Muscle layer of duodenum (tissue), 2 donors: ENCODE measurements at regions not wholly inside any gene's neighbourhood (a gene's known extent, or its start where the extent isn't known, plus 50 kb on each side); places are given as distances from the start of the nearest gene placed in this dataset.

Source experiments
- H3K27ac ChIP-seq: one replicate; pipeline ENCODE4 v1.7.0; 2013; ENCODE audit warnings: mild to moderate bottlenecking, low read length
- H3K27me3 ChIP-seq: one replicate; pipeline ENCODE4 v1.7.0; 2013; ENCODE audit warnings: low read depth, mild to moderate bottlenecking, control low read depth, low read length
- H3K36me3 ChIP-seq, 2 donors: one replicate each; pipeline ENCODE4 v1.7.0; 2013; ENCODE audit warnings: low read length in 2 of 2, control low read depth in 1 of 2, mild to moderate bottlenecking in 1 of 2; ENCODE audit not compliant: insufficient read depth in 2 of 2, control insufficient read depth in 1 of 2
- H3K4me1 ChIP-seq, 2 donors: one replicate each; pipeline ENCODE4 v1.7.0; 2013; ENCODE audit warnings: low read length in 2 of 2, mild to moderate bottlenecking in 2 of 2, control low read depth in 1 of 2, moderate library complexity in 1 of 2; ENCODE audit not compliant: insufficient read depth in 2 of 2, control insufficient read depth in 1 of 2
- H3K4me3 ChIP-seq, 2 donors: one replicate each; pipeline ENCODE4 v1.7.0; 2013; ENCODE audit warnings: low read length in 2 of 2, low read depth in 1 of 2, mild to moderate bottlenecking in 1 of 2
- H3K9me3 ChIP-seq, 2 donors: one replicate each; pipeline ENCODE4 v1.7.0; 2013; ENCODE audit warnings: low read length in 2 of 2, control low read depth in 1 of 2, mild to moderate bottlenecking in 1 of 2; ENCODE audit not compliant: control insufficient read depth in 1 of 2
- donor health status: healthy.

DNA sequence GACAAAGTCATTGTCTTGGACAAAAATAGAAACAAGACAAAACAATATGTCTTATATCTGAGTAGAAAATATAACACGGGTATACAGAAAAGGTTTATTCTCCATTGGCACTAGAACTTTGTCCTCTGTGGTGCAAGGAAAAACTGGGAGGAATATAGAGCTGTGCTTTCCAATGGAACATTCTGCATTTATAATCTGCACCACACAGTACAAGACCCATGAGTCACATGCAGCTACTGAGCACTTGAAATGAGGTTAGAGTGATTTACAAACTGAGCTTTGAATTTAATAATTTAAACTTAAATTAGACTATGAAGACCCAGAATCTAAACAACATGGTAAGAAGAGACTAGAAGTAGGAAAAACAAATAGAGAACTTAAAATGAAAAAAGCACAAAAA lies 86.1 kb downstream of the RAP2A start:
- H3K27ac ChIP-seq, result no peak overlapping the region
- no peaks in the 10 kb centered on the region for H3K4me1 ChIP-seq
- no peaks in the 10 kb centered on the region for H3K36me3 ChIP-seq
- no peaks in the 10 kb centered on the region for H3K27me3 ChIP-seq
- H3K9me3 ChIP-seq, result no peaks in the 10 kb centered on the region
- no peak overlapping the region for H3K4me3 ChIP-seq

DNA sequence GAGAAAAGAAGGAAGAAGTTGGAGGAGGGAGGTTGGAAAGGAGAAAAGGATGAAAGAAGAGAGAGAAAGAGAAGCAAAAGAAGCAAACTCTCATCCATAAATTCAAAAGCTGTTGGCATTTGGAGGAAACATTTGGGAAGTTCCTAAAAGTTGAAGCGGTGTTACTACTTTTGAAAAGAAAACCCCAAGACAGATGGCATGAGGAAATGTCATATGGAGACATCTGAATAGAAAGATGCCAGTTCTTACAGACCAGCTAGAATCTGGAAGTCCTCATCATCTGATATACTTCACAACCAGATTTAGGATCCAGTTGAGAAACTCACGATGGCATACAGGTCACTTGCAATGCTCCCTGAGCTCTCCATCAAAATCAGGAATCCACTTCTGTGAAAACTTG lies 86.9 kb downstream of the RAP2A start:
- Histone ChIP-seq H3K27me3 (no peaks in the 10 kb centered on the region), H3K27ac (no peak overlapping the region), H3K9me3 (no peaks in the 10 kb centered on the region), H3K4me3 (no peak overlapping the region), H3K4me1 (no peaks in the 10 kb centered on the region), H3K36me3 (no peaks in the 10 kb centered on the region)

DNA sequence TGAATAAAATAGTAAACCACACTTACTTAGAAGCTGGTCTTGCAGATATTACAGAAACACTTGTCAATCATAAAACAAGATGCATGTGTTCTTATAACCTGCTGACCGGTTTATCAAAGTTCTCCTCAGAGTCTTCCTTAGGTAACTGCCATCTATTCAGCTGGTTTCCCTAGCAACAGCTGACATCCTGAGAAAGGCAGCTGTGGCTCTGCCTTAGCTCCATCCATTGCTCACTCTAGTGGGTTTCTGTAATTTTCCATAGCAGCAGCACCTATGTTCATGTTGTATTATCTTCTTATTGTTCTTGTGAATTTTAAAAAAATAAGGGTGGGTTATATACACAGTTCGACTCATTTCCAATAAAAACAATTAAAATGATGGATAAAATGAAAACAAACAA lies 87.8 kb downstream of the RAP2A start:
- Histone ChIP-seq H3K27me3 (no peaks in the 10 kb centered on the region), H3K27ac (no peak overlapping the region), H3K4me1 (no peaks in the 10 kb centered on the region), H3K36me3 (no peaks in the 10 kb centered on the region), H3K4me3 (no peak overlapping the region), H3K9me3 (no peaks in the 10 kb centered on the region)

DNA sequence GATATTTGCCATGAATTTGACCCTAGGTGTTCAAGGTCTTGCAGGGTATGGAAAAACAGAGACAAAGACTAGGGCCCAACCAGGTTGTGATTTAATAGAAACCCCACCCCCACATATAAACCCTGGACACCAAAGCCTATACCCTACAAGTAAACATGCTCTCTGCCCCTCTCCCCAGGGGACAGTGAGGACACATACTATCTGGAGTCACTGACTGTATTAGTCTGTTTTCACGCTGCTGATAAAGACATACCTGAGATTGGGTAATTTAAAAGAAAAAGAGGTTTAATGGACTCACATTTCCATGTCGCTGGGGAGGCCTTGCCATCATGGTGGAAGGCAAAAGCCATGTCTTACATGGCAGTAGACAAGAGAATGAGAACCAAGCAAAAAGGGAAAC lies 88.3 kb downstream of the RAP2A start:
- no peaks in the 10 kb centered on the region for H3K36me3 ChIP-seq
- no peaks in the 10 kb centered on the region for H3K9me3 ChIP-seq
- H3K4me1 ChIP-seq, result no peaks in the 10 kb centered on the region
- H3K27me3 ChIP-seq, result no peaks in the 10 kb centered on the region
- H3K27ac ChIP-seq, result no peak overlapping the region
- H3K4me3 ChIP-seq, result no peak overlapping the region

DNA sequence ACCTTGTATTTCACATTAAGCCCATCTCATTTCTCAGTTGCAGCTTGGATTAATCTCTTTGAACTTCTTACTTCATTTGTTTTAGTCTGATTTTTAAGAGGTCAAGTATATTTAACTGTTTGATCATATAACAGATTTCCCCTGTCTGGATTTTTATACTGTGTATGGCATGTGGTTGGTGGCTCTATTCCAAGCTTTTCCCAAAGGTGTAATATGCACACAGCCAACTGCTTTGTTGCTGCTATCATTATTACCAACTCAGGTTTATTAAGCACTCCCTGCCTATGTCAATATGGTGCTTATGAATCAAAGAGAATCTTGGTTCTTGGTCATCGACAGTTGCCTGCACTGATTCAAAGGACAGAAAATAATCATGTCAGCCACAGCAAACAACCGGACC lies 92.6 kb downstream of the RAP2A start:
- H3K36me3 ChIP-seq, result no peaks in the 10 kb centered on the region
- no peaks in the 10 kb centered on the region for H3K9me3 ChIP-seq
- H3K4me3 ChIP-seq, result no peak overlapping the region
- H3K27ac ChIP-seq, result no peak overlapping the region
- H3K4me1 ChIP-seq, result no peaks in the 10 kb centered on the region
- H3K27me3 ChIP-seq, result no peaks in the 10 kb centered on the region

DNA sequence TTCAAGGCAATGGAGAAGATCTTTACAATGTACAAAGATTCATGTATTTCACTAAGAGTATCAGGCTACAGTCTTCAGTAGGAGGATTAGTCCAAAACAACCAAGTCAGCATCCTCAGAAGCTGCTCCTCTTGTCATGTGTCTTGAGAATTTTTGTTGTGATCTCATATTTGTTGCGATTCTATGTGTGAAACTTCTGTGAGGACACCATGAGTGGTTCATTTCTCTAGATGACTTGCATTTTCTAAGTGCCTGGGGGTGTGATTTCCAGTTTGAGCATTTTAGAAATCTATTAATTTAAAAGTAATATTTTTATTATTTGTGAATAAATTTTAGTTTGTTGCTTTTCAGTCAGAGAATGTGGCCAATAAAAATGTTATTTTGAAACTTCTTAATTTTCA lies 94.5 kb downstream of the RAP2A start:
- H3K36me3 ChIP-seq, result no peaks in the 10 kb centered on the region
- H3K27ac ChIP-seq, result no peak overlapping the region
- no peak overlapping the region for H3K4me3 ChIP-seq
- no peaks in the 10 kb centered on the region for H3K9me3 ChIP-seq
- H3K27me3 ChIP-seq, result no peaks in the 10 kb centered on the region
- no peaks in the 10 kb centered on the region for H3K4me1 ChIP-seq

DNA sequence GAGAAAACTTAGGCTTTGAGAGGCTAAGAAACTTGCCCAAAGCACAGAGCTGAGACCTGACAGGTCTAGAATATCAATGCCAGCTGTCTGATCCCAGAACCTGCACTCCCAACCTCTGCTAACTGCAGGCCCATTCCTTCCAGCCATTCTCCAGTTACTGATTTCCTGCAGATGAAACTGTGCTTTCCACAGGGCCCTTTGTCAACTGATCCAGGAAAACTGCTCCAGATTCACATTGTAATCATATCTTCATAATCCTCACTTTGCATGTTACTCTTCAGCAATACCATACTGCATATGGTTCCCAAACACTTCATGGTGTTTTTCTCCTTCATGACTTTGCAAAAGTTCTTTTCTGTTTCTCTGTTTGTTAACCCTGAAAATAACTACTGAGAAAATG lies 100.6 kb downstream of the RAP2A start:
- Histone ChIP-seq H3K36me3 (no peaks in the 10 kb centered on the region), H3K4me1 (no peaks in the 10 kb centered on the region)

DNA sequence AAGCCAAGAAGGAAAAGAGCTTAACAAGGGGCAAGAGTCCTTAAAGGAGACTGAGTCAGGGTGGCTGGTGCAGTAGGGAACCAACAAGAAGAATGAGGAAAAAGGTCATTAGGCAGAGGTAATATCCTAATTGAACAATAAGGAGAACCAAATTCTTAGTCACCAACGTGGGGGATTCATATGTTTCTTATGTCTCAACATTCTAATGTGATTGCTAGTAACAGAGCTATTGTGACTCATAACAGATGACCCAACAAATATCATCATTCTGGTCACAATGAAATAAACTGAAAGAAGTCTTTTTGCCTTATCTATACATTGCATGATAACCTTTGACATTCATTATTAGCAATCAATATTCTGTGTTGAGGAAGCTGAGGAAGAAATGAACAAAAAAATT lies 101.6 kb downstream of the RAP2A start:
- Histone ChIP-seq H3K27me3 (no peaks in the 10 kb centered on the region), H3K27ac (no peak overlapping the region), H3K9me3 (no peaks in the 10 kb centered on the region), H3K36me3 (no peaks in the 10 kb centered on the region), H3K4me1 (no peaks in the 10 kb centered on the region), H3K4me3 (no peak overlapping the region)

More for the DNA sequence above, 100.6 kb downstream of the RAP2A start:
- H3K27me3 ChIP-seq, result no peaks in the 10 kb centered on the region
- no peaks in the 10 kb centered on the region for H3K9me3 ChIP-seq
- no peak overlapping the region for H3K27ac ChIP-seq
- no peak overlapping the region for H3K4me3 ChIP-seq

DNA sequence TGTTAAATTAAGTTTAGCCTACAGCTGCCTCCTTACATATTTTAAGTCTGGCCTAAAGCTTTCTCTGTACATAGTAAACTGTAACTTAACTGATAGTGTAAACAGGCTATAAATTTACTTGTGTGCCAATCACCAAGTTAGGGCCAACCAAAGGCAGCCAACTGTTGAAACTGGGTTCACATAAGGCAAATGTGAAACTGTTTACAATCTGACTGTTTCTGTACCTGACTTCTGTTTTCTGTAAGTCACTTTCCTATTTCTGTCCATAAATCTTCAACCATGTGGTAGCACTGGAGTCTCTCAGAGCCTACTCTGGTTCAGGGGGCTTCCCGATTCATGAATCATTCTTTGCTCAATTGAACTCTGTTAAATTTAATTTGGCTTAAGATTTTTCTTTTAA lies 103.1 kb downstream of the RAP2A start:
- Histone ChIP-seq H3K36me3 (no peaks in the 10 kb centered on the region), H3K27ac (no peak overlapping the region), H3K4me1 (peaks cover 0 to 6% of the 10 kb centered on the region in 2 donors), H3K4me3 (no peak overlapping the region), H3K27me3 (no peaks in the 10 kb centered on the region), H3K9me3 (no peaks in the 10 kb centered on the region)

DNA sequence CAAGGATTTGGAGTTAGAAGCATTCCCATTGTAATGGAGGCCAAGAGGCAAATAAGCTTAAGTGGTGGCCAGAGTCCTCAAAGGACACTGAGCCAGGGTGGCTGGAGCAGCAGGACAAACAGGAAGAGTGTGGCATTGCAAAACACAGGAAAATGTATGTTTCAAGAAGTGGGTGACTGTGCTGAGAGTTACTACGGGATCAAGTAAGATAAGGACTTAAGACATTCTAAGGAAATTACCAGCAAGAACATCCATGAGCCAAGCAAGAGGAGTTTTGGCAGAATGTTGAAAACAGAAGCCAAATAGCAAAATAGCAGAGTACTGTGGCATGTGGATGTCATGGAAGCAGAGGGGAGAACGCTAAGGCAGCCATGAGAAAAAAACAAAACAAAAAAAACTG lies 104.2 kb downstream of the RAP2A start:
- H3K27me3 ChIP-seq, result no peaks in the 10 kb centered on the region
- H3K9me3 ChIP-seq, result no peaks in the 10 kb centered on the region
- no peak overlapping the region for H3K4me3 ChIP-seq
- H3K27ac ChIP-seq, result no peak overlapping the region
- peaks cover 0 to 6% of the 10 kb centered on the region in 2 donors for H3K4me1 ChIP-seq
- no peaks in the 10 kb centered on the region for H3K36me3 ChIP-seq

DNA sequence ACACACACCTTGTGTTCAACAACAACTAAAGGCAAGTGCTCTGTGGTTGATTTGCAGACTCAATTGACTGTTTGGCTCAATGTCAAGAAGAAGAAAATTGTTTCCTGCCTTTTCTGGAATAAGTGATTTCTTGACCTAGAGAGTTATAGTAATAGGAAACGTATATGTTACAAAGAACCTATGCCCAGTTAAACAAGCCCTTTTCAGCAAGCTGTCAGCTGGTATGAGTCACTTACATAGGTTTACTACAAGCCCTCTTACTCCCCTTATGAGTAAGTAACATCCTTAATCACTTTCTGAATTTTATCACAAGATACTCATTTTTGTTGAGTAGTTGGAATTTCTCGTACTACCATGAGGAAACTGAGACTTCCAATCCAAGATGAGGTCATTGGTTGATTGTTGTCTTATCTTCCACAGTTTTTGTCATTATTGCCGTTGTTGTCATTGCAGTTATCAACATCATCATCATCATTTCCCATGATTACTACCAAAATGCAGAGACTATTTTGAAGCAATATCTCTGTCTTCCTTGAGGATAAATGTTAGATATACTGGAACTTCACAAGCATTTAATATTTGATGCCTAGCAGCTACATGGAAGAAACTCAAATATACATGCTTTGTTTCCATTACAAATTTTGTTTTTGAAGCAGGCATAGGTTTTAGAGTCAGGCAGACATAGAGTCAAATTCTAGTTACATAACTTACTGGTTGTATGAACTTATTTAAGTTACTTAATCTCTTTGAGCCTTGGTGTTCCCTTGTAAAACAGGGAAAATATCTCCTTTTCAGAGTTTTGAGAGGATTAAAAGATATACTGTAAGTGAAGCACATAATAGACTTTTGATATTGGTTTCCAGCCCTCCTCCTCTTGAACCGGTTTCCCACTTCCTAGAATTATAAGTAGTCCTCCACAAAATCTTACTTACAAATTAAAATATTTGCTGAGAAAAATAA lies 106.0 kb downstream of the RAP2A start:
- no peak overlapping the region for H3K27ac ChIP-seq
- no peak overlapping the region for H3K4me3 ChIP-seq
- peaks cover 0 to 6% of the 10 kb centered on the region in 2 donors for H3K4me1 ChIP-seq
- no peaks in the 10 kb centered on the region for H3K36me3 ChIP-seq
- no peaks in the 10 kb centered on the region for H3K27me3 ChIP-seq
- H3K9me3 ChIP-seq, result no peaks in the 10 kb centered on the region

DNA sequence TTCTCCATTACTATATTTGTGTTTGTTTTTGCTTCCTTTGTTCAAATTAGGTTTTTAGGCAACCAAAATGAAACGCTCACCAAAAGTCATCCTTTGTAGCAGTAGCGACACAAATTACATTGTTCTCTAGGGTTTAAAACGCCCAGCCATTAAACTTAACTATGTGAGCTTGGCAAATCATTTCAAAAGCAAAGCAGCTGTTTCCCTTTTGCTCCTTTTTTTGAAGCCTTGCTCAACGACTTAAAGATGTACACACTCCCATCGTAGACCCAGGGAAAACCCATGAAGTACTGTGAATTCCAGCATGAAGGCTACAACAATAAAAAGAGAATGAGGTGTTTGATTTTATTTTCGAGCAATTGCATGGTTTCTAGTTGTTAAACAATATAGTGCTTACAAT lies 106.7 kb downstream of the RAP2A start:
- no peak overlapping the region for H3K27ac ChIP-seq
- no peak overlapping the region for H3K4me3 ChIP-seq
- peaks cover 0 to 6% of the 10 kb centered on the region in 2 donors for H3K4me1 ChIP-seq
- H3K27me3 ChIP-seq, result no peaks in the 10 kb centered on the region
- no peaks in the 10 kb centered on the region for H3K36me3 ChIP-seq
- no peaks in the 10 kb centered on the region for H3K9me3 ChIP-seq
